ENCODE measurements at regions not wholly inside any gene's neighbourhood (a gene's known extent, or its start where the extent isn't known, plus 50 kb on each side); places are given as distances from the start of the nearest gene placed in this dataset.

DNA sequence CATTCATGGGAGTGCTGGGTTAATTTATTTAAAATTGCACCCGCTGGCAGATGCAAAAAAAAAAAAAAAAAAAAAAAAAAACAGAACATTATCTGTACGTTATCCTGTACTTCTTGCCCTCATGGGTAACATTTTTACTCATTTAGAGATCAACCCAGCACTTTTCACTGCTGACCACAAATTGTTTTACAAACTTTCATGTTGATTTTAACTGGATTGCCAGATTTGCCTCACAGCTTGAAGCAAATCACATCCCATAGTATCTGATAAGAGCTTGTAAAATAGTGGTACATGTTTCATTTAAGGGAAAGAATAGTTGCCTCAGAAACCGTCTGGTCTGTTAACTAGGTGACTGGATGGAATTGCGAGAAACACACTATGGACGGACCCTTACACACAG lies 640.8 kb downstream of the TRIML1 start:
- no TSS peak for BruUV-seq (replicated peaks)
- ATAC-seq (no peak), DNase-seq (ENCODE audit: low read depth, low spot score) (no peak)
- Histone ChIP-seq H3K36me3 (ENCODE audit: control insufficient read depth, insufficient read depth, low read length) (no peaks in the 10 kb centered on the region; the same call in 1 of the 2 replicates), H3K27me3 (ENCODE audit: control insufficient read depth, insufficient read depth, low read length) (no peaks in the 10 kb centered on the region), H3K4me3 (ENCODE audit: low read depth in 2 of 2, low read length in 2 of 2) (no peak overlapping the region), H3K27ac (ENCODE audit: low read length) (no peak overlapping the region), H3K9me3 (ENCODE audit: control insufficient read depth, insufficient read depth, low read depth, low read length) (no peaks in the 10 kb centered on the region), H3K4me1 (ENCODE audit: control insufficient read depth, insufficient read depth, low read length) (no peaks in the 10 kb centered on the region)
- in situ Hi-C loops (cut with HindIII; ENCODE audit: low pct_unique_long_range_greater_than_20kb, low sequenced_read_pairs) = no loop called here
- TF ChIP-seq, protein P1, sequence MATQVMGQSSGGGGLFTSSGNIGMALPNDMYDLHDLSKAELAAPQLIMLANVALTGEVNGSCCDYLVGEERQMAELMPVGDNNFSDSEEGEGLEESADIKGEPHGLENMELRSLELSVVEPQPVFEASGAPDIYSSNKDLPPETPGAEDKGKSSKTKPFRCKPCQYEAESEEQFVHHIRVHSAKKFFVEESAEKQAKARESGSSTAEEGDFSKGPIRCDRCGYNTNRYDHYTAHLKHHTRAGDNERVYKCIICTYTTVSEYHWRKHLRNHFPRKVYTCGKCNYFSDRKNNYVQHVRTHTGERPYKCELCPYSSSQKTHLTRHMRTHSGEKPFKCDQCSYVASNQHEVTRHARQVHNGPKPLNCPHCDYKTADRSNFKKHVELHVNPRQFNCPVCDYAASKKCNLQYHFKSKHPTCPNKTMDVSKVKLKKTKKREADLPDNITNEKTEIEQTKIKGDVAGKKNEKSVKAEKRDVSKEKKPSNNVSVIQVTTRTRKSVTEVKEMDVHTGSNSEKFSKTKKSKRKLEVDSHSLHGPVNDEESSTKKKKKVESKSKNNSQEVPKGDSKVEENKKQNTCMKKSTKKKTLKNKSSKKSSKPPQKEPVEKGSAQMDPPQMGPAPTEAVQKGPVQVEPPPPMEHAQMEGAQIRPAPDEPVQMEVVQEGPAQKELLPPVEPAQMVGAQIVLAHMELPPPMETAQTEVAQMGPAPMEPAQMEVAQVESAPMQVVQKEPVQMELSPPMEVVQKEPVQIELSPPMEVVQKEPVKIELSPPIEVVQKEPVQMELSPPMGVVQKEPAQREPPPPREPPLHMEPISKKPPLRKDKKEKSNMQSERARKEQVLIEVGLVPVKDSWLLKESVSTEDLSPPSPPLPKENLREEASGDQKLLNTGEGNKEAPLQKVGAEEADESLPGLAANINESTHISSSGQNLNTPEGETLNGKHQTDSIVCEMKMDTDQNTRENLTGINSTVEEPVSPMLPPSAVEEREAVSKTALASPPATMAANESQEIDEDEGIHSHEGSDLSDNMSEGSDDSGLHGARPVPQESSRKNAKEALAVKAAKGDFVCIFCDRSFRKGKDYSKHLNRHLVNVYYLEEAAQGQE (IDR thresholded peaks at IDR 0.05; ENCODE audit: insufficient read depth in 1 of 2, low read depth in 2 of 2, low read length in 1 of 2) = no peak
- TF ChIP-seq POLR2AphosphoS5 (IDR thresholded peaks at IDR 0.05; ENCODE audit: low read depth, low read length) = no peak
- intact Hi-C loops (cut with micrococcal nuclease; ENCODE audit: unreplicated experiment) = no loop called here
- ChIA-PET POLR2A (no interaction called here), CTCF (interaction anchor here (0.7 kb wide), 1 partner anchor 278 kb away, joined by 18 read pairs; no protein-coding TSS in a partner anchor)

DNA sequence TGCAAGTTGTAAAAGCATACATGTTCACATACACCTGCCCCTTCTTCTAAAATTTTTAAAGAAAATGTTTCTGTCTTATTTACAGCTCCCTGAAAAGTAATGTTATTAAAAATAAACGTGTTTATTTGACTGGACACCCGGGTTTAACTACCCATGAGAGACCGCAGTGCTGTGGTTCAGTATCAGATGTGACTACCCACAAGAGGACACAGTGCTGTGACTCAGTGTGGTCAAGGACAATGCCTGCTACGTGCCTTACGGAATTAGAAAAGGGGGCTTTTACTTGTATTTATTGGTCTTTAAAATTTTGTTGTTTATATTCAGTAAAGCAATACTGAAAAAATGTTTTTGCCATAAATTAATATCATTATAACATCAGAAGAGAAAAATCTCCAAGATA lies 641.4 kb downstream of the TRIML1 start:
- ChIA-PET CTCF (no interaction called here), POLR2A (no interaction called here)
- Histone ChIP-seq H3K27ac (ENCODE audit: low read length) (no peak overlapping the region), H3K4me1 (ENCODE audit: control insufficient read depth, insufficient read depth, low read length) (no peaks in the 10 kb centered on the region), H3K9me3 (ENCODE audit: control insufficient read depth, insufficient read depth, low read depth, low read length) (no peaks in the 10 kb centered on the region), H3K27me3 (ENCODE audit: control insufficient read depth, insufficient read depth, low read length) (no peaks in the 10 kb centered on the region), H3K36me3 (ENCODE audit: control insufficient read depth, insufficient read depth, low read length) (no peaks in the 10 kb centered on the region; the same call in 1 of the 2 replicates), H3K4me3 (ENCODE audit: low read depth in 2 of 2, low read length in 2 of 2) (no peak overlapping the region)
- TF ChIP-seq, protein P2, sequence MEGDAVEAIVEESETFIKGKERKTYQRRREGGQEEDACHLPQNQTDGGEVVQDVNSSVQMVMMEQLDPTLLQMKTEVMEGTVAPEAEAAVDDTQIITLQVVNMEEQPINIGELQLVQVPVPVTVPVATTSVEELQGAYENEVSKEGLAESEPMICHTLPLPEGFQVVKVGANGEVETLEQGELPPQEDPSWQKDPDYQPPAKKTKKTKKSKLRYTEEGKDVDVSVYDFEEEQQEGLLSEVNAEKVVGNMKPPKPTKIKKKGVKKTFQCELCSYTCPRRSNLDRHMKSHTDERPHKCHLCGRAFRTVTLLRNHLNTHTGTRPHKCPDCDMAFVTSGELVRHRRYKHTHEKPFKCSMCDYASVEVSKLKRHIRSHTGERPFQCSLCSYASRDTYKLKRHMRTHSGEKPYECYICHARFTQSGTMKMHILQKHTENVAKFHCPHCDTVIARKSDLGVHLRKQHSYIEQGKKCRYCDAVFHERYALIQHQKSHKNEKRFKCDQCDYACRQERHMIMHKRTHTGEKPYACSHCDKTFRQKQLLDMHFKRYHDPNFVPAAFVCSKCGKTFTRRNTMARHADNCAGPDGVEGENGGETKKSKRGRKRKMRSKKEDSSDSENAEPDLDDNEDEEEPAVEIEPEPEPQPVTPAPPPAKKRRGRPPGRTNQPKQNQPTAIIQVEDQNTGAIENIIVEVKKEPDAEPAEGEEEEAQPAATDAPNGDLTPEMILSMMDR (IDR thresholded peaks at IDR 0.05) = no peak
- TF ChIP-seq TCF7L2 (IDR thresholded peaks at IDR 0.05; ENCODE audit: low read depth, low read length) = no peak
- TF ChIP-seq SIN3A (IDR thresholded peaks at IDR 0.05; ENCODE audit: borderline replicate concordance, insufficient read depth, low read depth, low read length) = no peak
- TF ChIP-seq, protein P1 (IDR thresholded peaks at IDR 0.05; ENCODE audit: insufficient read depth in 1 of 2, low read depth in 2 of 2, low read length in 1 of 2) = no peak
- intact Hi-C loops (cut with micrococcal nuclease; ENCODE audit: unreplicated experiment) = no loop called here
- in situ Hi-C loops (cut with HindIII; ENCODE audit: low pct_unique_long_range_greater_than_20kb, low sequenced_read_pairs) = no loop called here
- no TSS peak for BruUV-seq (replicated peaks)
- DNase-seq (ENCODE audit: low read depth, low spot score) (no peak), ATAC-seq (no peak)
